OCI-LY7 (cell line): ENCODE measurements at regions not wholly inside any gene's neighbourhood (a gene's known extent, or its start where the extent isn't known, plus 50 kb on each side); places are given as distances from the start of the nearest gene placed in this dataset.

Experiments used
- EZH2phosphoT487 ChIP-seq: fragments of 200-600 bp; sonication (generic); IDR thresholded peaks from 2 replicates; pipeline ENCODE4 v1.6.1; 2018; ENCODE audit warnings: low read depth, borderline replicate concordance, mild to moderate bottlenecking, mixed run types, antibody characterized with exemption, low read length, moderate library complexity, mixed read lengths
- TF ChIP-seq, protein P1 (sequence below): fragments of 200-600 bp; sonication (generic); conservative IDR thresholded peaks from 2 replicates; pipeline ENCODE4 v1.5.1; 2014; ENCODE audit warnings: mild to moderate bottlenecking, antibody characterized with exemption, low read length, moderate library complexity, mixed read lengths

DNA sequence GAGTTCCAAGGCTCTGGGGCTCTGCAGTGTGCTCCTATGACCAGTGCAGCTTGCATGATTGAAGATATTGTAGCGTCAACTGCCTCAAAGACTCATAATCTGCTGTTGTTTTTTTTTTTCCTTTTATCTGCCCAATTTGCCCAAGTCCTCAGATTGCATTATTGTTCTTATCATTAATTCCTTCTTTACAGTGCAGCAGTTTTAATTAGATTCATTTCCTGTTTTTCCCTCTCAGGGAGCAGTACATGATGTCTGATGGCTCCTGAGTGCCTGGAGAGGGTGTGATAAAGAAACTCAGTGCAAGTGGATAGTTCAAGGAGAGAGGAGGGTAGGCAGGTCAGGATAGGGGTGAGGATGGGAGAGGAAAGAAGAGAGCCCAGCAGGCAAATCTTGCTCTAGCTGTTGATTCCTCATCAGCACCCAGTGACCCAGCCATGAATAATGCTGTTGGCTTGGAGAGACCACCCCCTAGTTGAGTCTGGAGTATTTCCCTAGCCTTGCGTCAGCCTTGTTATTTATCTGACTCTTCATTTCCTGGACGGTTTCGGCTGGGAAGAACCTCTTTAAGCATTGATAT lies 219.6 kb upstream of the SESN3 start:
- TF ChIP-seq, protein P1, sequence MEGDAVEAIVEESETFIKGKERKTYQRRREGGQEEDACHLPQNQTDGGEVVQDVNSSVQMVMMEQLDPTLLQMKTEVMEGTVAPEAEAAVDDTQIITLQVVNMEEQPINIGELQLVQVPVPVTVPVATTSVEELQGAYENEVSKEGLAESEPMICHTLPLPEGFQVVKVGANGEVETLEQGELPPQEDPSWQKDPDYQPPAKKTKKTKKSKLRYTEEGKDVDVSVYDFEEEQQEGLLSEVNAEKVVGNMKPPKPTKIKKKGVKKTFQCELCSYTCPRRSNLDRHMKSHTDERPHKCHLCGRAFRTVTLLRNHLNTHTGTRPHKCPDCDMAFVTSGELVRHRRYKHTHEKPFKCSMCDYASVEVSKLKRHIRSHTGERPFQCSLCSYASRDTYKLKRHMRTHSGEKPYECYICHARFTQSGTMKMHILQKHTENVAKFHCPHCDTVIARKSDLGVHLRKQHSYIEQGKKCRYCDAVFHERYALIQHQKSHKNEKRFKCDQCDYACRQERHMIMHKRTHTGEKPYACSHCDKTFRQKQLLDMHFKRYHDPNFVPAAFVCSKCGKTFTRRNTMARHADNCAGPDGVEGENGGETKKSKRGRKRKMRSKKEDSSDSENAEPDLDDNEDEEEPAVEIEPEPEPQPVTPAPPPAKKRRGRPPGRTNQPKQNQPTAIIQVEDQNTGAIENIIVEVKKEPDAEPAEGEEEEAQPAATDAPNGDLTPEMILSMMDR = no peak
- no peak for TF ChIP-seq EZH2phosphoT487
